Lower leg skin (tissue), 4 donors: ENCODE measurements at regions not wholly inside any gene's neighbourhood (a gene's known extent, or its start where the extent isn't known, plus 50 kb on each side); places are given as distances from the start of the nearest gene placed in this dataset.

Experiments
- DNase-seq, 2 donors: peaks; one replicate each; pipeline ENCODE4 v3.0.0-alpha.2; 2019; ENCODE audit warnings: low spot score in 2 of 2
- H3K4me3 ChIP-seq: fragments of 200-600 bp; sonication (generic); 2 replicates; pipeline ENCODE4 v1.5.1; 2017; ENCODE audit warnings: mild to moderate bottlenecking, low read depth; ENCODE audit not compliant: poor library complexity, severe bottlenecking
- CTCF ChIP-seq, 3 donors: fragments of 450-650 bp; IDR thresholded peaks; one replicate each; pipeline ENCODE4 v1.5.1; 2016; ENCODE audit warnings: antibody characterized with exemption in 3 of 3, mild to moderate bottlenecking in 3 of 3, moderate library complexity in 2 of 3
- POLR2A ChIP-seq, 2 donors: fragments of 450-650 bp; IDR thresholded peaks; one replicate each; pipeline ENCODE4 v1.6.1; 2016 to 2017; ENCODE audit warnings: antibody characterized with exemption in 2 of 2, mild to moderate bottlenecking in 1 of 2, moderate library complexity in 1 of 2
- WGBS, 2 donors: methylation state at CpG; one replicate each; pipeline ENCODE4 v1.1.5; 2018; 5-methylcytosine and 5-hydroxymethylcytosine counted together
- intact Hi-C: fragments of 100-400 bp; cut with DNase I; formaldehyde crosslinking; loops from one replicate; pipeline ENCODE4 v1.15.0; 2023; ENCODE audit warnings: low total_unique reads

GRCh38 chr11:115081972-115082371 is 403.6 kb downstream of the NXPE2 start:
- 51 to 82% methylated on average over 2 of the region's 2 CpGs for WGBS, 2 donors
- no peak for DNase-seq
- intact Hi-C loops = no loop called here
- no peak for TF ChIP-seq CTCF (IDR thresholded peaks at IDR 0.05)
- no peak for TF ChIP-seq POLR2A (IDR thresholded peaks at IDR 0.05)
- no peak overlapping the region for H3K4me3 ChIP-seq

GRCh38 chr11:115083144-115083806 is 404.9 kb downstream of the NXPE2 start:
- no peak for DNase-seq
- intact Hi-C loops = no loop called here
- WGBS, 2 donors = 47 to 60% methylated on average over 13 of the region's 13 CpGs
- H3K4me3 ChIP-seq = no peak overlapping the region
- no peak for TF ChIP-seq CTCF (IDR thresholded peaks at IDR 0.05)
- no peak for TF ChIP-seq POLR2A (IDR thresholded peaks at IDR 0.05)

GRCh38 chr11:115084231-115084630 is 405.9 kb downstream of the NXPE2 start:
- DNase-seq = no peak
- WGBS, 2 donors = 74 to 79% methylated on average over 4 of the region's 4 CpGs
- intact Hi-C loops = no loop called here
- no peak for TF ChIP-seq CTCF (IDR thresholded peaks at IDR 0.05)
- no peak for TF ChIP-seq POLR2A (IDR thresholded peaks at IDR 0.05)
- H3K4me3 ChIP-seq = no peak overlapping the region

GRCh38 chr11:115085461-115086210 is 407.3 kb downstream of the NXPE2 start:
- TF ChIP-seq CTCF (IDR thresholded peaks at IDR 0.05) (no peak), POLR2A (IDR thresholded peaks at IDR 0.05) (no peak)
- WGBS, 2 donors = 23 to 26% methylated on average over 5 of the region's 5 CpGs
- intact Hi-C loops = no loop called here
- no peak overlapping the region for H3K4me3 ChIP-seq
- DNase-seq = no peak

- TF ChIP-seq CTCF (IDR thresholded peaks at IDR 0.05) (no peak), POLR2A (IDR thresholded peaks at IDR 0.05) (no peak)
- 73 to 84% methylated on average over 2 of the region's 2 CpGs for WGBS, 2 donors
- no peak for DNase-seq
- intact Hi-C loops = no loop called here
- H3K4me3 ChIP-seq = no peak overlapping the region
Observed at GRCh38 chr11:115087791-115088190, 409.5 kb downstream of the NXPE2 start.
